ENCODE measurements at regions not wholly inside any gene's neighbourhood (a gene's known extent, or its start where the extent isn't known, plus 50 kb on each side); places are given as distances from the start of the nearest gene placed in this dataset.

DNA sequence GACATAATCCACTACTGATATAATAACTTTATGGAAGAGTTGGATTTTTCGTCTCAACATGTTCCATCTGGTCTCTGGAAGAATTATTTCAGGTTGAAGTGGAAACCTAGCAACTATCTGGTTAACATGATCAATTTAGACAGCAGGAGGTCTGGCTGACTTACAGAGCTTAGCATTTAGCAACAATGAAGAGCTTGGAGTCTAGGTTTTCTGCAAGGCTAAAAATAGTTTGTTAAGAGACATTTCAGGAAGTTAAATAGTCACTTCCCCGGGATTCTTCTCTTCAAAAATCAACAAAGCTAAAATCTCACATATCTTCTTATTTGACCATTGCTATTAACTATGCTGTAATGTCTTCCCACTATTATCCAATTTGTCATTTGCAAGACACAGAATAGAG is 418.6 kb upstream of the DIPK2B start:
- TF ChIP-seq, protein P1, sequence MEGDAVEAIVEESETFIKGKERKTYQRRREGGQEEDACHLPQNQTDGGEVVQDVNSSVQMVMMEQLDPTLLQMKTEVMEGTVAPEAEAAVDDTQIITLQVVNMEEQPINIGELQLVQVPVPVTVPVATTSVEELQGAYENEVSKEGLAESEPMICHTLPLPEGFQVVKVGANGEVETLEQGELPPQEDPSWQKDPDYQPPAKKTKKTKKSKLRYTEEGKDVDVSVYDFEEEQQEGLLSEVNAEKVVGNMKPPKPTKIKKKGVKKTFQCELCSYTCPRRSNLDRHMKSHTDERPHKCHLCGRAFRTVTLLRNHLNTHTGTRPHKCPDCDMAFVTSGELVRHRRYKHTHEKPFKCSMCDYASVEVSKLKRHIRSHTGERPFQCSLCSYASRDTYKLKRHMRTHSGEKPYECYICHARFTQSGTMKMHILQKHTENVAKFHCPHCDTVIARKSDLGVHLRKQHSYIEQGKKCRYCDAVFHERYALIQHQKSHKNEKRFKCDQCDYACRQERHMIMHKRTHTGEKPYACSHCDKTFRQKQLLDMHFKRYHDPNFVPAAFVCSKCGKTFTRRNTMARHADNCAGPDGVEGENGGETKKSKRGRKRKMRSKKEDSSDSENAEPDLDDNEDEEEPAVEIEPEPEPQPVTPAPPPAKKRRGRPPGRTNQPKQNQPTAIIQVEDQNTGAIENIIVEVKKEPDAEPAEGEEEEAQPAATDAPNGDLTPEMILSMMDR (IDR thresholded peaks at IDR 0.05) = no peak
- no peak for TF ChIP-seq POLR2A (IDR thresholded peaks at IDR 0.05)
- TF ChIP-seq POLR2AphosphoS5 (IDR thresholded peaks at IDR 0.05; ENCODE audit: insufficient read depth in 1 of 2, low read depth in 1 of 2) = no peak
